KOPT-K1 (cell line): ENCODE measurements at regions not wholly inside any gene's neighbourhood (a gene's known extent, or its start where the extent isn't known, plus 50 kb on each side); places are given as distances from the start of the nearest gene placed in this dataset.

Source experiments
- H3K27ac ChIP-seq: fragments of 200-600 bp; sonication (generic); 2 replicates; pipeline ENCODE4 v1.5.1; 2016; ENCODE audit warnings: antibody characterized with exemption, mild to moderate bottlenecking, low read depth, low read length; ENCODE audit not compliant: poor library complexity, severe bottlenecking
- H3K36me3 ChIP-seq: fragments of 200-600 bp; sonication (generic); 2 replicates; pipeline ENCODE4 v1.5.1; 2017; ENCODE audit warnings: antibody characterized with exemption, mild to moderate bottlenecking, low read length, moderate library complexity; ENCODE audit not compliant: insufficient read depth
- H3K9me3 ChIP-seq: fragments of 200-600 bp; sonication (generic); 2 replicates; pipeline ENCODE4 v1.5.1; 2017; ENCODE audit warnings: antibody characterized with exemption, low read length, mild to moderate bottlenecking; ENCODE audit not compliant: insufficient read depth, poor library complexity, severe bottlenecking

DNA sequence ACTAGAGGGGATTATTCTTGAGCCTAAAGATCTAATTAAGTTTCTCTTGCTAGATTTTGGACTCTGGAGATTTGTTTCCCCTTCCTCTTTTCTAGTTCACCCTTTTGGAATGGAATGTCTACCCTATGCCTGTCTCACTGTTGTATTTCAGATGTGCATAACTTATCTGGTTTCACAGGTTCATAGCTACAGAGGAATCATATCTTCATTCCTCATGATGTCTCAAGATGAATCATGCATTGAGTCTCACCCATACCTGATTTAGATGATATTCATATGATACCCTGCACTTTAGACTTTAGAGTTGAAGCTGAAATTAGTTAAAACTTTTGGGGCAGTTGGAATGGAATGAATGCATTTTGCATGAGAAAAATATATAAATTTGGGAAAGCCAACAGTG lies 246.7 kb downstream of the HS3ST1 start:
- Histone ChIP-seq H3K27ac (no peak overlapping the region), H3K9me3 (no peaks in the 10 kb centered on the region)

DNA sequence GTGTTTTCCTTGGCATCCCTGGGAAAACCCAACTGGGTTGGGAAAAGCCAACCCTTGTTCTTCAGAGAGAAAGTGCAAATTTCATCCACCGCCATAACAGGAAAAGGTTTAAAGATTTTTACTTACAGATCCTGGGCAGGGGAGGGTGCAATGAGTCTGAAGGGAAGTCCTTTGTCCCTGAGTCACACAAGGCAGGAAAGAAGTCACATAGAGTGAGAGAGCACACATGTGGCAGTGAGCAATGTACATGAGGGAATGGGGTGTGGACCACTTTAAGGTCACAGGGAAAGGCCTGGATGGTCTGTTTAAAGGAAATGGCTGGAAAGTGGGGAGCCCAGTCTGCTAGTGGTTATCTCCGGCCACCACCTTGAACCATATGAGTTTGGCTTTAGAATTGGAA lies 248.9 kb downstream of the HS3ST1 start:
- no peaks in the 10 kb centered on the region for H3K9me3 ChIP-seq
- H3K27ac ChIP-seq, result no peak overlapping the region
- H3K36me3 ChIP-seq, result no peaks in the 10 kb centered on the region

More for the DNA sequence above, 246.7 kb downstream of the HS3ST1 start:
- no peaks in the 10 kb centered on the region for H3K36me3 ChIP-seq

DNA sequence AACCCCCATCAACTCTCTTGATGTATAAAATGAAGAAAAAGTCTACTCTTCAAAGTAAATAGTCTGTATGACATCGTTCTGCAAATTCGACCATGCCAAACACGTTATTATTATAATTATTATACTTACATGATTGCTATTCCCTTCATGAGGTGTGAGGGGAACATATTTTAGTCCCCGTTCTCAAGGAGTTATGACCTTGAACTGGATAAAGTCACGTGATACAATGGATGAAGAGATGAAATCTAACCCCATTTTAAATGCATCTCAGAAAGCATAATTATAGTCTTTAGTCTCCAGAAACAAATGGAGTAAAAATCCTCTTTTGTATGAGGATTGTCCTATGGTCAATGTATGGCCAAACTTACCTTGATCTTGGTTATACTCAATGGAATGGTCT lies 250.3 kb downstream of the HS3ST1 start:
- H3K27ac ChIP-seq, result no peak overlapping the region
- no peaks in the 10 kb centered on the region for H3K36me3 ChIP-seq
- H3K9me3 ChIP-seq, result no peaks in the 10 kb centered on the region

DNA sequence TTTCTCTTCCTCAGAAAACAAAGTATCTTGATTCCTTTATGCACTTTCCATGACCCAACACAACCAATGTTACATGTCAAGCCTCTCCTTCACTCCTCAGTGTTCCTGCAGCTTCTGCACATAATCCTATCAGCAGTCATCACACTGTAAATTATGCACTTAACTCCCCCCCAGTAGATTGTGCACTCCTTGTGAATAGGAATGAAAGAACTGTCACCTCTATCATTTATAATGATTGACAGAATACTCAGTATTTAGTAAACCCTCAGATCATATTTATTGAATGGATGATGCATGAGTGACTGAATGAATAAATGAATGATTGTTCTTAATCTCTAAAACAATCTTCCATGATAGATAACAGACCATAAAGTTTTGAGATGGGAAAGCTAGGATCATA lies 253.3 kb downstream of the HS3ST1 start:
- no peaks in the 10 kb centered on the region for H3K9me3 ChIP-seq
- no peaks in the 10 kb centered on the region for H3K36me3 ChIP-seq
- no peak overlapping the region for H3K27ac ChIP-seq

DNA sequence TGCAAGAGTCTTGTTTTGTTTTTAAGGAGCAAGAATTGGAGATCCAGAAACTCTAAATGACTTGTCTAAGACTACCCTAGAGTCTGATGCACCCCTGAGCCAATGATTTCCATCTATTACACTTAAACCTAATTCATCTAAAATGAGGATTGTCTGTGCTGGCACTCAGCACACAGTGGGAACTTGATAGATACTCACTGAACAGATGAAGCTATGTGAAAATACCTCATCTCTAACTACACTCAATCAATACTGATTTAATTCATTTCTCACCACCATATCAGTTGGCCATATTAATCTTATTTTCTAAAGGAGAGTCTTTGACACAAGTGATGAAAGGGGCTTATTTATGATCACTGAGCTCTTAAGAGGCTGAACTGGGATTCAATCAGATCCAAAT lies 262.1 kb downstream of the HS3ST1 start:
- no peaks in the 10 kb centered on the region for H3K9me3 ChIP-seq
- no peak overlapping the region for H3K27ac ChIP-seq
- H3K36me3 ChIP-seq, result no peaks in the 10 kb centered on the region

DNA sequence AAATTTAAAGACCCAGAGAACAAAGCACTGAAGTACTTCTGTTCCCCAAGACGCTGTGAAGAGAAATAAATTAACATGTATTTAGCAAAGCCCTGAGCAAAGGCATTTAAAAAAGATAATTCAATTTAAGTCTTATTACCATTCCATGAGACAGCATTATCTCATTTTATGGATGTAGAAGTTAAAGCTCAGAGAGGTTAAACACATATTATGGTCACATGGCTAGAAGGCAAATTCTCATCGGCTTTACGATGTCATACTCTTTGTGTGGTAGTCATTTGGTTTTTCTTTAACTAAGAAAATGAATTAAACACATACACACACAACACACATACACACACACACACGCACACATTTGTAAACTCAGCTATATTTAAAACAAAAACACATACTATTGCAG lies 262.7 kb downstream of the HS3ST1 start:
- no peak overlapping the region for H3K27ac ChIP-seq
- H3K9me3 ChIP-seq, result no peaks in the 10 kb centered on the region

DNA sequence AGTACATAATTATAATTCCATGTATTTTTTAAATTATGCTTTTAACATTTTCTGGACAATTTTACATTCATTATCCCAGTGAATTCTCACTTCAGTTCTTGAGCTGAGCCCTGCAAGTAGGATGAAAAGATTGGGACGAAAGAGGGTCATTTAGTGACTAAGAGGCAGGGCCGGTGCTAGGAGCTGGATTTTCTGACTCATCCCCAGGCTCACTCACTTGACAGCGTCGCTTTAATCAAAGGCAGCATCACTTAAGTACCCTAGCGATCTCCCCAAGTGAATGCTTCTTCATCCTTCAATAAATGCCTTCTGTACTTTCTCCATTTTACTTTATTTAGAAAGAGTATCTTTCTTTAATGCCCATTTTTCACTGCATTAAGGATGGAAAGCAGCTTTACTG lies 263.6 kb downstream of the HS3ST1 start:
- Histone ChIP-seq H3K27ac (no peak overlapping the region), H3K36me3 (no peaks in the 10 kb centered on the region), H3K9me3 (no peaks in the 10 kb centered on the region)

More for the DNA sequence above, 262.7 kb downstream of the HS3ST1 start:
- no peaks in the 10 kb centered on the region for H3K36me3 ChIP-seq

DNA sequence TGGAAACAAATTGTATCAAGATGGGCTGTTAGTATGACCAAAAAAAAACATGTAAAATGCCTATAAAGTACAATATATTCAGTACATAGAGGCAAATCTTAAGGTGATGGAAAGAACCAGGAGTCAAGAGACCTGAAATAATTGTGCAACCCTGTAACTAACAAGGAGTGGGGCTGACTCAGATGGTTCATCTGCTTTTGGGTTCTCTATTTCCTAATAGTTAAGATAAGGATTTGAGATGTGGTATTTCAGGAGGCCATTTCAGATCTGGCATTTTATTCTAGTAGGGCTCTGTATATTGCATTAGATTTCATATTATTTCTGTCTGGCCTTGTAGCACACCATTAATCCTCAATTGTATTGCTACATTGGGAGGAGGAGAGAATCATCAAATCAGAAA lies 268.4 kb downstream of the HS3ST1 start:
- H3K27ac ChIP-seq, result no peak overlapping the region
- H3K9me3 ChIP-seq, result no peaks in the 10 kb centered on the region
- H3K36me3 ChIP-seq, result no peaks in the 10 kb centered on the region

DNA sequence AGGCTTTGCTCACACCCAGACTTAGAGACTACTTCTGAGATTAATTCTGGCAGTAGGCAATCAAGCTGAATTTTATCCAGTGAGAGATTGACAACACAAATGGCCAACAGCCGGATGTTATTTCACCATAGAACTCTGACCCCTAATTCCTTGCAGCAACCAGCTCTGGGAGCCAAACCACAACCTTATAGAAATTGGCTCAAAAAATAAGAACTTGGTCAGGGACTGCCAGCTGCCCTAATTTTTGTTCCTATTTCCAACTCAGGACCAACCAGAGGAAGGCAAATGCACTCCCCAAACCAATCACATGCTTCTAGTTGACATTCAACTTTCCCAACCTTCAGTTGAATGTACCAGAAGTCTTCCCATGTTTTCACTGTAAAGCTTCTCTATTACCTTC lies 269.7 kb downstream of the HS3ST1 start:
- no peaks in the 10 kb centered on the region for H3K36me3 ChIP-seq
- no peaks in the 10 kb centered on the region for H3K9me3 ChIP-seq
- no peak overlapping the region for H3K27ac ChIP-seq

DNA sequence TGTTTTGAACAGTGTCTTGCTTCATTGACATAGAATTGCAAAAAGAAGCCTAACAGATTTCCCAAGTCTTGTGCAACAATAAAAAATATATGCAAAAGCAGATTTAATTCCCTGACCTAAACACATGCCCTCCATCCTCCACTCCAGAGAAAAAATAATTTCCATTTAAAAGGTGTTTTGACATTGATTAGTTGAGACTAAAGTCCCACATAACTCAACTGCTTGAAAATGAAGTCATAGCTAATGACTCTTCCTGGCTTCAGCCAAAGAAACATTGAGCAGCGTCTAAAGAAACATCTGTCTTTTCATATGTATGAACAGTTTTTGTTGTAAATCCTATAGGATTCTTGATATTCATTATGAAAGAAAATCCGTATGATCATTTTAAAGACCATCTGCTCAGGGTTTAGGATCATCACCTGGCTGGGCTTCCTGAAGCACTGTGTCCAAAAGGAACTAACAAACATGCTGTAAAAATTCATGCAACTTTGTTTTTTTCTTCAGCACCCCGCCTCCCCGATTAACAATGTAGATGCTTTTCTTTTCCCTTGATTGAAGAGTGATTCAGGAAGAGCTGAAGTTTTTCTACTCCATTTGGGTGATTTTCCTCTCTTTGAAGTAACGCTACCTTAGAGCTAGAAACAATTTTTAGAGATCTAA lies 273.4 kb downstream of the HS3ST1 start:
- Histone ChIP-seq H3K9me3 (no peaks in the 10 kb centered on the region), H3K36me3 (no peaks in the 10 kb centered on the region)

DNA sequence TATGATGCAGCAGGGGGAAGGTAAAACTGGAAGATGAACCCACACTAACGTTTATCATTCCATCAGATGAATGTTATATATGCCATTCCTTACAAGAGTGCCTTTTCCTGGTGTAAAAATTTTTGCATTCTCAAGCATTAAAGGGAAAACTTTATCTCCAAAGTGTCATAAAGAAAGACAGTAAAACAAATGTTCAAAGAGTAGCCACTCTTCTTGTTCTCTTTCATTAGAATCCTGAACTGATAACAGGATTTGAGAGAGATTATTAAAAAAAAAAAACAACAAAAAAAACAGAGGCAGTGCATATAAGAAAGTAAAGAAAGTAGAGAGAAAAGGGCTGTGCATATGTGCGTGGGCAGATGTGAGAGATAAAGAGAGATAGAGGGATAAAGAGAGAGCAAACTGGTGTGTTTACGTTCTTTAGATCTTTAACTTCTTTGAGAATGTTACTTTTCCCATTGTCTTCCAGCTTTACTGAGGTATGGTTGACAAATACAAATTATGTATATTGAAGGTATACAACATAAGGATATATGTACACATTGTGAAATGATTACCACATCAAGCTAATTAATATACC lies 275.4 kb downstream of the HS3ST1 start:
- Histone ChIP-seq H3K9me3 (no peaks in the 10 kb centered on the region), H3K27ac (no peak overlapping the region), H3K36me3 (no peaks in the 10 kb centered on the region)

More for the DNA sequence above, 273.4 kb downstream of the HS3ST1 start:
- no peak overlapping the region for H3K27ac ChIP-seq

DNA sequence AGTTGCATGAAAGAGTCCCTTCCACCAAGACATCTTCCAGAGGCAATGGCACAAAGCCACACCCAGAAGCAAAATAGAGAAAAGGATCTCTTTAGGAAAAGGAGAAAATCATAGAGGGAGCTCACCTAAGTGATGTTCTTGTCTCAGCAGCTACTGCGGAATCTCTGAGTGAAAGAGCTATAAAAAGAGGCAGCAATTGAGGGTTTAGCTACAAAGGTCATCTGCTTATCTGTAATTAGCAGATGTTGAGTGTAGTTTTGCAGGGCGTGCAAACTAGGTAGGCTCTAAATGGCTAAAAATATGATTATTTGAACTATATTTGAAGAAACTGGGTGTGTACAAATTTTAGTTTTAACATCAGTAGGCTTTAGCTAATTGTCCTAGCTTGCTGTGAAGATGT lies 276.0 kb downstream of the HS3ST1 start:
- H3K9me3 ChIP-seq, result no peaks in the 10 kb centered on the region

DNA sequence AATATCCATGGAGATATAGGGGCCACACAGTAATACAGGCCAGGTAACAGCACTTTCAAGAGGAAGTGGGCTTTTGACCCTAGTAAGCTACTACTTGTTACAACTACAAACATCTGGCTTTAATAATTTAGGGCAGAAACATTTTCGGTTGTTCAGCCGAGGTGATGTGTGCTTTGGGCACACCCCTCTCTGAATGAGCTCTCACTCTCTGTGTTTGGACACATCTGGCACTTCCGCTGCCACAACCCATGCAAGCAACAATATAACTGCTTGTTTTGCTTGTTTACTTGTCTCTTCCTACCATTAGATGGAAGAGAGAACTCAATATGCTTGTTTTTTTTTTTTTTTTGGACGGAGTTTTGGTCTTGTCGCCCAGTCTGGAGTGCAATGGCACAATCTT lies 277.2 kb downstream of the HS3ST1 start:
- no peaks in the 10 kb centered on the region for H3K36me3 ChIP-seq
- no peak overlapping the region for H3K27ac ChIP-seq
- no peaks in the 10 kb centered on the region for H3K9me3 ChIP-seq

More for the DNA sequence above, 276.0 kb downstream of the HS3ST1 start:
- no peak overlapping the region for H3K27ac ChIP-seq
- H3K36me3 ChIP-seq, result no peaks in the 10 kb centered on the region

DNA sequence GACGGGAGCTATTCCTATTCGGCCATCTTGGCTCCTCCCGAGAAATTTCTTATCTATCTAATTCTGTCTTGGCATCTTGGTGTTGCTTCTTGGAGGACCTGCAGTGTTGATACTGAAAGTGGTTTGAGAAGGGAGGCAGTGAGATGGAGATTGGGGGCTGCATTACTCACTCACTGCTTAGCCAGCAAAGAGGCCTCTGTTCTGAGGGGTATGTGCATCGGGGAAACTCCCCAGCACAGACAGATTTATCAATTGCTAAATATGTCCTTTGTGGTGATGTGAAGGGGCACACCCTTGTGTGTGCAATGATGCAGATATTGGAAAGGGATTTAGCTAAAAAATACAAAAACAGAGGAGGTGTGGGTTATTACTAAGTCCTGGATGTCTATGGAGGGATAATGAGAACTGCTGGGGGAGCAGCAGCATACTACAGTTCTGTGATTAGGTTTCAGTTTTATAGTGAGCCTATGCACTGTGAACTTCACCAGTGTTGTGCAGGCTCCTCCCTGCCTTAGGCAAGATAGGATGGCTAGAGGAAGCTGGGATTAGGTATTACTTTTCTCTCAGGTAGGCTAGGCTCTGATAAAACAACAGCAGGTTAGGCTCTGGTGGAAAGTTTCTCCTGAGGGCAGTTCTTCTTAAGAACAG lies 279.0 kb downstream of the HS3ST1 start:
- Histone ChIP-seq H3K9me3 (no peaks in the 10 kb centered on the region), H3K27ac (no peak overlapping the region), H3K36me3 (no peaks in the 10 kb centered on the region)

DNA sequence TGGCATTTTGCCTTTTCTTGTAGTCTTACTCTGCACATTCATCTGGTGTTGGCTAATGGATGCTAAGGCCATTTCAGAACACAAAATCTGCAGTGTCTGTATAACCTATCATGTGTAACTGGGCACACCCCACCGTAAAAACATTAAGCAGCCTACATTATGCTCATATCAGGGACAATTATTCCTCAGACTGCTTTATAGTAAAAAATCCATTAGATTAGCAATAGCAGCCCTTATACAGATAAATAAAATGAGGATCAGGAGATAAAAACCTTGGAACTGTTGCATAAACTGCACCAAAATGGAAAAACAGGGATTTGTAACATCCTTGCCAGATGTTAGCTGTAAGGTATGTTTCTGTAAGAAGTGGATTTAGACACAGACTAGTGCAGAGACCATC lies 288.8 kb downstream of the HS3ST1 start:
- Histone ChIP-seq H3K27ac (no peak overlapping the region), H3K9me3 (no peaks in the 10 kb centered on the region), H3K36me3 (no peaks in the 10 kb centered on the region)

DNA sequence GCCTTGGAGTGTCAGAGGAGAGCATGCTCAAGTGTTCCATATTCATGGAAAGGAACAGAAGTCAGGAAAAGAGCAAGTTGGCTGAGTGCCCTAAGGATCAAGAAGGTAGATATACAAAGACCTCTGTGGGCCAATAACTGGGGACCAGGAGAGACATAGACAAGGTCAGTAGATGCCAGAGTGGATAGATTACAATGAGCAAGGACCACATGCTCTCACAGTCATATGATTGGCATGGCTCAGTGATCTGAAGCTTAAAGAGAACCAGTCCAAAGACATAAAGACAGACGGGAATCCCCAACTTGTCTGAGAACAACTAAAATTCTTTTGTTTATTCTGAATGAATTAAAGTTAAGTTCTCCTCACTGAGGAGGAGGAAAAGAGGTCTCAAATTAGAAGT lies 289.7 kb downstream of the HS3ST1 start:
- H3K27ac ChIP-seq, result no peak overlapping the region
- no peaks in the 10 kb centered on the region for H3K9me3 ChIP-seq
- H3K36me3 ChIP-seq, result no peaks in the 10 kb centered on the region
